ENCODE measurements at regions not wholly inside any gene's neighbourhood (a gene's known extent, or its start where the extent isn't known, plus 50 kb on each side); places are given as distances from the start of the nearest gene placed in this dataset.

DNA sequence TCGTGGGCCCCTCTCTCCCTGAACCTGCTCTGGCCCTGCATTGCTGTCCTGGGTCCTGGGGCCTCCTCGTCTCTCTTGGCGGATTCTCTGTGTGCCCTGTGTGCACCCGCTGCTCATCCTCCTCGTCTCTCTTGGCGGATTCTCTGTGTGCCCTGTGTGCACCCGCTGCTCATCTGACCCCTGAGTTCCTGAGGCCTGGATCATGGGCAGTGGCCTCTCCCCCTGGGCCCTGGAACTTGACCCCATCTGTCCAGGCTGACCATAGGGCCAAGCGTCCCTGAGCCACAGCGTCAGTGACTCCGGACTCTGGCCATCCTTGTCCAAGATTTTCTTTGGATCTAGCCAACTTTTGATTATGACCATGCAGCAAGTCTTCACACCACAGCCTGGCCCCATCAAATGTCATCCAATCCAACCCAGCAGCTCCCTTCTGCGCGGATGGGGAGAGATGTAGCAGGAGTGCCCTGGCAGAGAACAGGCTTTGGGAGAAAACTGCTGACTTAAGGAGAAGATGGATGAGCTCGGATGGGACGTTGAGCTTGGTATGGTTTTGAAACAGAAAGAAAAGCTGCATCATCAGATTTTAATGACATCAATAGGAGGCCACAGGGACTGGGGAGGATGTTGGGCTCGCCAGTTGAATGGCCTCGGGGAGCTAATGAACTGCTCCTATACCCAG lies 455.1 kb upstream of the HS6ST1 start:
- no peak for DNase-seq

DNA sequence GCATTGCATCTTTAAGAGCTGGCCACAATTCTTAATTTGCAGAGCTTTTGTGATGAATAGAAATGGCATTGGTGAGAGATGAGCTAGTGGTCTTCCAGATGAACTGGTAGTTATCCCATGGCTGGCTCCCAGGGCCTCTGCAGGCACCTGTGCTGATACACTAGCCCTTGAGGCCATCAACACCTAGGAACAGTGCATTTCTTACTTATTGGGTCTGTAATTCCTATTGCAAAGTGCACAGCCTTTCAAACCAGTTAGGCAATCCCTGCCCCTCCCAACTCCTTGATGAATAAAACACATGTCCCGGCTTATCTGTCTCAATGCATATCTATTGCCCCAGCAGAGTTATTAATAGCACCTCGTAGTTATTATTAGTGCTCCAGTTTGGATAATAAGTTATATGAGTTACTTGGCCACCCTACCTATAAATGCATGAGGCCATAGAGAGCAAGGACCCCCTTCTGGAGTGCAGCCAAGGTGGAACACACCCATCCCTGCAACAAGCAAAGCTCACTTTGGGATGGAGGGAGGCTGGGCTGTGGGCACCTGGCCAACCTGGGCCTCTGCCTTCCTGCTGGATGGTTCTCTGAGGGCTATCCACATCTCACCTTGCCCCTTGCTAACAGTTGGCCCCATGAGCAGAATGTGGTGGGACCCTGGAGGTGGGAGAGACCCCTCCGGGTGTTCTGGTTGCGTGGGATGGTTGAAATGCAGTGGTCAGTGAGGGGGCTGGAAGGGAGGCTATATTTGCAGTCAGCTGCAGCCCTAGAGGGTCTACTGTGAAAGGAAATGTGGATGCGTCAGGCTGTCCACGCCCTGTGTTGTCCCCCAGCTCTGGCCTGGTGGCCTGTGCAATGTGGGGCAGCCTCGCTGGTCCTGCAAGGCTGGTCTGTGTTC lies 455.9 kb upstream of the HS6ST1 start:
- DNase-seq = no peak

DNA sequence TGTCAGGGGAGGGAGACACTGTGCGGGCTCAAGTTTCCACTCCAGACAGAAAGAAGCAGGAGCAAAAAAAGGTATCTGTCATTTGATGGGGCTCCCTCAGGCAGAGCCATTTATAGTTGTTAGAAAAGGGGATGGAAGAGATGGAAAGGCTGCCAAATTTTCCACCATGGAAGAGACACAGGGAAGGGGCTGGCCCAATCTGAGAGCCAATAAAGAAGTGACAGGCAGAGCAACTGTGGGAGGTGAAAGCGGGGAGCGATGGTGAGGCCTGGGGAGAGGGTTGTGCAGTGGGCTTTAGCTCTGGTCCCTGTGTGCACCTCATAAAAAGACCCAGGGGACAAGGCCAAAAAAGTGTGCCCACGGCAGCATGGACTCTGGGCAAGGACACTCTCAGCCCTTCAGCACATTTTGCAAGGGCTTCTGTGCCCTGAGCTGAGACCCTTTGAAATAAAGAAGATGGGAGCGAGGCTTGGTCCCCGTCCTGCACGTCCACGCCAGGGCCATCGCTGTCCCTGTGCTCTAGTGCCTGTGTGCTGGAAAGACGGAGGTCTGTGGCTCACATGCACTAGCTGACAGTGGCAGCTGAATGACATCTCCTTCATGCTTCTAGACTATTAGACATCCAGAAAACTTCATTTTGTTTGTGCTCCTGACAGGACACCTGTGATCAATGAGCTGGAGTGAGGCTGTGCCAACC lies 456.7 kb upstream of the HS6ST1 start:
- no peak for DNase-seq

DNA sequence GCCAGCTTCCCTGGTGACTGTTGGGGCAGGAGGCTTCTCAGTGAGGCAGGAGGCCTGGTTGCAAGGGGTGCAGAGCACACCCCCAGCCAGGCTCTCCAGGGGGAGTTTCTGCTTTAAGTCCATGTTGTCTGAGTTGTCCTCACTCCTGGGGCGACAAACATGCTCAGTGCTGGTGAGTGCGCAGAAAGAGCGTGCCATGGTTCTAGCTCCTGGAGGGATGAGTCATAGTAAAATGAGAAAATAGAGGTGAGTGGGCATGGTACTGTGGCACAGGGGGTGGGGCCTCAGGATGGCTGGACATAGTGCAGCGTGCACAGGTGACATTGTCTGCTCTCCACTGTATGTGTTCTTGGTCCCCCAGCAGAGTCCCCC lies 457.2 kb upstream of the HS6ST1 start:
- DNase-seq = no peak

DNA sequence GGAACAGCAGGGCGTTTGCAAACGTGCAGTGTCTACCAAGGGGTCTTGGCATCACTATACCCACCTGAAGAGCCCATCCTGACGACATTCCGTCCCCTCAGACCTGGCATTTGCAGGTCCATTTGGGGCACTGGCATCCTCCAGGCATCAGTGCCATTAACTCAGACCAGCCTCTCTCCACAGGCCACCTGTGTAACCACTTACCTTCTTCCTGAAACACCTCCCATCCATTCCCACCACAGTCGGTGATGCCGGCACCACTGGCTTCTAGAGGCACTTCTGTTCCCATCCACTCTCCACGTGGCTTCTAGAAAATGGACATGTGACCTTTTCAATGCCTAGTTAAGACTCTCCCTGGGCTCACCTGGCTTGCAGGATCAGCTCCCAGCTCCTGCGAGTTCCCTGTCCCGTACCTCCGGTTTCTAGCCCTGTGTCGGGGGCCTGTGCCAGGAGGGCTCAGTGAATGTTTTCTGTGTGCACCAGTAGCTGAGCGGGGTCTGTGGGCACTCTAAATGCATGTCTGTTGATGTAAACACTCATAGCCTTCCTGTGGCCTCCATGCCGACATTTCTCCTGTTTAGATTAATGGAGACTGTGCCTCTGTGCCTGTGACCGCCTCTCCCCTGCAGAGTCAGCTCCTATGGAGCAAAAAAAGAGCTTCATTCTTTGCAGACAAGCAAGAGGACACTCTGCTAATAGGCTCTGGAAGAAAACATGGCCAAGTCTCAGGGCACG lies 458.0 kb upstream of the HS6ST1 start:
- DNase-seq = no peak

DNA sequence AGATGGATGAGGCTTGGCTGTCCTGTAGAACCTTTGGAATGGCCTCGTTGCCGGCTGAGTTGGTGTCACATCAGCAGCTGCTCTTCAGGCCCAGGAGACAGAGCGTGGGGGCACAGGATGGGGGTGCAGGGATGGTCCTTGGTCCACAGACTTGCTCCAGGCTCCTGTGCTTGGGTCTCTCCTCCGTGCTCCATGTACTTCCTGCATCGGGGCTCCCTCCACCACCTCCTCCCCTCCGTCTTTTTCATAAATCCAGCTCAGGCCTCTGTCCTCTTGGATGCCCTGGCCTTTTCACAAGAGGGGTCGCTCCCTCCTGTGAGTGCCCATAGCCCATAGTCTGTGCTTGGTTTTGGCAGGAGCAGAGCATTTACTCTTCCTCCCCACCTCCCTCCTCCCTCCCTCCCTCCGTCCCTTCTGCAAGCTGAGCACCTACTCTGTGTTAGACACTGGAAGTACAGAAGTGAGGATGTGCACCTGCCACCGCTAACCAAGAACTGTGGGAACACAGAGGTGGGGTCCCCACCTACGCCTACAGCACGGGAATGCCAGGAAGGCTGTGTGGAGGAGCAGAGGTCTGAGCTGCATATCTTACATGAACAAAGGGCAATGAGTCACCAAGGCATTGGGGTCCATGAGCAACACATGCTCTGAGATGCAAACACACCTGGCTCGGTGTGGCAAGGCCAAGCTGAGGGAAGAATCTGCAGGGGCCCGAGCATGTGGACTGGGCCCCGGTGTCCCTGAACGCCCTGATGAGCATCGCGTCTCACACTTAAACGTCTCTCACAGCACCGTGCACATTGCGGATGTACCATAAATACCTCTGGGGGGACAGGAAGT lies 458.7 kb upstream of the HS6ST1 start:
- DNase-seq = no peak

DNA sequence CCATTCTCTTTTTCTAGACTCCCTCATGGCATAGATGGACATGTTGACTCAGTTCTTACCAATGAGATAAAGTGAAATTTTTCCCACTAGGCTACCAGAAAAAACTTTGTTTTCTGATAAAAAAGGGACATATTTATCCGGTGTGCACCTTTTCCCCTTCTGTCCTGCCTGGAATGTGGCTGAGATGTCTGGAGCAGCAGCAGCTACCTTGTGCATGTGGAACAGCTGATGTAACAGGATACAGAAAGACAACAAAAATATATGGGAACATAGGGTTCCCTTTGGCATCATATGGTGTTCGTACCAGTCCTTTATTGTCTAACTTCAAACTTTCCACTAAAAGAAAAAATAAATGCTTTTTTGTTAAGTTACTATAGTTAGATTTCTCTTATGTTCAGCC lies 460.2 kb upstream of the HS6ST1 start:
- no peak for DNase-seq

DNA sequence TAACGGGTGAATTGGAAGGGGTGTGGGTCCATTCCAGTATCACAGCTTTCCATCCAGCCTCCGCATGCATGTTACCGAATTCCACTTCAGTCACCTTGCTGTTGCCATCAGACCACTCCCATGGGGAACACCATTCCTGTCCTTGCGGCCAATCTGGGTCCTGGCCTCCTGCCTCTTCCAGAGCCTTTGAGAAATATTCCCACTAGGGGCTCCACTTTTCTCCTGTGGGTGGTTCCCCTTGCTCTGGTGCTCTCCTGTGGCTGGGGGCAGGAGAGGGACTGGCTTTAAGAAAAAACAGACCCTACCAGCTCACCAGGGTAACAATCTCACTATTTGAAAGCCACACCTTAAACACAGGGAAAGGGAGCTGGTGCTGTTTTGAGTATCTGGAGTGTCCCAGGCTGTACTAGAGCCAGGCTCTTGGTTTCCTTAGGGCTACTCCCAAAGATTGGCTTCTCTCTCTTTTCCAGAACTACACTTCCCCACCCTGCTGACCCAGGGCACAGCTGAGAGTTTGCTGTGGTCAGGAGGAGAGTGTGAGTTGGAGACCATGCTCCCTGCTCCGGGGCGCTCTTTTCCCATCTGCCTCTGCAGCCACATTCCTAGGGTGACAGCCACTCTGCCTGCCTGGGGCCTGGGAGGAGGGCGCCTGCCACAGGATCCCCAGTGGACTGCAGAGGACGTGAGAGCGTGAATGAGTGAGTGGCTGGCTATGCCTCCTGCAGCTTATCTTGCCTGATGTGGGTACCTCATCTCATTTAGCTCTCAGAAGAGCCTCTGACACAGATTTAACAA lies 460.8 kb upstream of the HS6ST1 start:
- DNase-seq = no peak

DNA sequence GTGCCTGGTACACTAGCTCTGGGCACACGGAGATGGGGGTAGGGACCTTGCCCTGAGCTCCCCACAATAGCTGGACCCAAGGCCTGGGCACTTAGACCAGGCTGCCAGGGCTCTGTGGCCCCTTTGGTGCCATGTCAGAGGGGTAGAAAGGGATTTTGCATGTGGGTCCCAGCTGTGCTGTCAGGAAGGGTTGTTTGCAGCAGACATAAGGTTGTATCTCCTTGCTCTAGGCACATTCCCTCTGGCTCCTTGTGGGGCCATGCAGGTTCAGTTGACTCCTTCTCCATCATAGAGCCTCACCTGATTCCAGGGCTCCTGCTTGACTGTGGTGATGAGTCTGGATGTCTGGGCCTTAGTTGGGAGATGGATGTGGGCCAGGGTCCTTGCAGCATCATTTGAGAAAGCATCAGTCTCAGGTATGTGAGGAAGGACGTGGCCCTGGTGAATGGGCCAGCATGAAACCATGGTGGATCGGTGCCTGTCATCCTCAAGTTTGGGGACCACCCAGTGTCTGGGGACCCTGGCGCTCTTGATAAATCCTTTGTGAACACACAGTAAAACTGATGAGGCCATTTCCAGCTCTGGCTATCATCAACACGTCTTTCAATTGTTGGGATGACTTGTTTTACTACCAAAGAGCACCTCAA lies 461.9 kb upstream of the HS6ST1 start:
- no peak for DNase-seq

DNA sequence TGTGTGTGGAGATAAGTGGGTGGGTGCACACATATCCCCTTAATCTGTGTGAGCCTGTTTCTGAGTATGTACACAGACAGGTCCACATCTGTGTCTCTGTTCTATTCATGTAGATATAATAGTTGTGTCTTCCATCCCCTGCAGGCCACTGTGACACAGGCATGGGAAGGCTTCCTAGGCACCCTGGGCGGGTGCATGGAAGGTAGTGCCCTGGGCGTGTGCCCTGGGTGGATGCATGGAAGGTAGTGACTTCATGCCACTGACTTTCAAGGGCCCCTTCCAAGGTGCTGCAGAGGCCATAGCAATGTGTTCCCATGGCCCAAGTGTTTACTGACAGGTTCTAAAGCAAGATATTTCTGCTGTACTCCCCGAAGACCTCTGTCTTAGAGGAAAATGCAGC lies 462.5 kb upstream of the HS6ST1 start:
- DNase-seq = no peak

DNA sequence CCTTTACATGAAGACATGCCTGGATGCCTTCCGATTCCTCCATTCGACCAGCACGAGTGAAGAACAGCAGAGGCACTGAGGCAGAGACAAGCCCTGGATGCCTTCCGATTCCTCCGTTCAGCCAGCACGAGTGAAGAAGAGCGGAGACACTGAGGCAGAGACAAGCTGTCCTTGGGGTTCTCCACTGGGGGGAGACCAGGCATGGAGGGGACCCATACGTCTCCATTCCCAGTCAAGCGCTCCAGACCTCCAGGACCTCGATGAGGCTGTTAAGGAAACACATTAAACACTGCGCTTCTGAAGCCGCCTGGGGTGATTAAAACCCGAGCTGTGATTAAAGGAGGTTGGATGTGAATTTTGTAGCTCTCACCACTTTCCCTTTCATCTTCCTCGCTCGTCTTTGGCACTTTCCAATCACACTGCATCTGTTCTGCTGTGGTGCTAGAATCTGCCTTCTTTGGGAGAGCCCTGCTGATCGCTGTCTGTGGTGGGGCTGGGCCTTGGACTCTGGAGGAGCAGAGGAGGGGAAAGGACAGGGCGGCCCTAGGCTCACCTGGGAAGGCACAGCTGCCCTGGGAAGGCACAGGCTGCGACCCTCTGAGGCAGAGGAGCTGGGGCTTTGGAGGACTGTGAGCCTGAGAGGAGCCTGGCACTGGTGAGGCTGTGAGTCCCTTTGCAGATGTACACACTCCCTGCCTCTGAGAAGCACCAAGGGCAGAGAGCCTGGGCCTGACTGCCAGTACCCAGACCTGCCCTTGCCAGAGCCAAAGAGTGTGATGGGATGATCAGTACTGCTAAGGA lies 463.1 kb upstream of the HS6ST1 start:
- no peak for DNase-seq

DNA sequence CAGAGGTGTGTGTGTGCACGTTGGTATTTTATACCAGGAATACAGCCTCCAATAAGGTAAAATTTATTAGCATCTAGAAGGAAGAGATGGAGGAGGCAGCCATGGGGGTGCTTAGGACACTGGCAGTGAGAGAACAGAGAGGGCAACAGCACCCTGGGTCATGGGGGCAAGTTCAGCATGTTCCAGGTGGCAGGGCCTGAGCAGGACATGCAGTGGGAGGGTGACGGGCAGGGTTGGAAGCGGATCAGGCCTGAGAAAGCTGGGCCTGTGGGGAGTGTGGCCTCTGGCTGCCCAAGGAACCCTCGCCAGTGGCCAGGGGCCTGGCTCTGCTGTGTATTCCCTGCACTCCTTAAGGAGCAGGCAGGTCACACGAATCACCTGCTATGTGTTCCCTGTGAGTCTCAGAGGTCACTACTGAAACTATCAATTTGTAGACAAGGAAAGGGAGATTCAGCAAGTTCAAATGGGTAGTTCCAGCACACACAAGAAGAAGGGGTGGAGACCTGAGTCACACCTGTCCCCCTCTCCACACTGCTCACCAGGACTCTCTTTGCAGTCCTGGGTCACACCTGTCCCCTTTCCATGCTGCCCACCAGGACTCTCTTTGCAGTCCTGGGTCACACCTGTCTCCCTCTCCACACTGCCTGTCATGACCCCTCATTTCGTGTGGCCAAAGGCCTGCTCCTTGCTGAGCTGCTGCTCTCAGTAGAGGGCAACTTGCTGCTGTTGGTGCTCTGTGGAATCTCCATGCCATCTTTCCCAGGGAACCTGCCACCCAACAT lies 463.9 kb upstream of the HS6ST1 start:
- no peak for DNase-seq

DNA sequence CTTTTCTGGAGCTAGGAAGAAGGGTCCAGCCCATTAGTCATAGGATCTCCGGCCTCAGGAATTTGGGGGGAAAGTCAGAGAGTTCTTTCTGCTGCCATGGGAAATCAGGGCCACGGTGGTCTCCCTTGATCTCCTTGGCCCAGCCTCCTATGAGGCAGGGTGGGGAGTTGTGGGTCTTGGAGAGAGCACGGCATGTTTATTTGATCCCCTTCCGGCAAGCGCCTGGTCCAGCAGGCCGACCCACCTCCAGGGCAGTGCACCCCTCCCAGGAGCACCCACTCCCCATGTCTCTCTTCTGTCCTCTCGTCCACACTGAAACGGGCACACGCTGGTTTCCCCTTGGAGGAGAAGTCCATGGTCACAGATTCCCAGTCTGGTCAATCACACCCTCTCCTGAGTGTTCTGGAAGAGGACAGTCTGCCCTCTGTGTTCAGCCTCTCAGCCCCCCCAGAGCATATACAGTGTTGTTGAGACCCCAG lies 464.6 kb upstream of the HS6ST1 start:
- DNase-seq = no peak

DNA sequence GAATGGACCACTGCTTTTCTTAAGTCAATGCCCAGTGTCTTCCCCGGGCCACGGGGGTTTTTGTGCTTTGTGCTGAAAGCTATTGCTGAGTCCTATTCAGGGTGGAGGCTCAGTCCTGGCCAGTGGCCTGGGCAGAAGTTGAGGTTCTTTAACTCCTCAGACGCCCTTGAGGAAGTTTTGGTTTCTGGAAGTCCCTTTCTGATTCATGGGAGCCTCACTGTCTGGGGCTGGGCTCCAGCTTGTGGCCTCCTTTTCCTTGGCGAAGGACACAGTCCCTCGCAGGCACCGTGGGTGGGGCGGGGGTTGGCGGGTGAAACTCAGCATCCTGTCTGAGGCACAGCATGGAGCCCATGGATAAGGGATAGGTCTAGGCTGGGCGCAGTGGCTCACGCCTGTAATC lies 465.2 kb upstream of the HS6ST1 start:
- DNase-seq = no peak

DNA sequence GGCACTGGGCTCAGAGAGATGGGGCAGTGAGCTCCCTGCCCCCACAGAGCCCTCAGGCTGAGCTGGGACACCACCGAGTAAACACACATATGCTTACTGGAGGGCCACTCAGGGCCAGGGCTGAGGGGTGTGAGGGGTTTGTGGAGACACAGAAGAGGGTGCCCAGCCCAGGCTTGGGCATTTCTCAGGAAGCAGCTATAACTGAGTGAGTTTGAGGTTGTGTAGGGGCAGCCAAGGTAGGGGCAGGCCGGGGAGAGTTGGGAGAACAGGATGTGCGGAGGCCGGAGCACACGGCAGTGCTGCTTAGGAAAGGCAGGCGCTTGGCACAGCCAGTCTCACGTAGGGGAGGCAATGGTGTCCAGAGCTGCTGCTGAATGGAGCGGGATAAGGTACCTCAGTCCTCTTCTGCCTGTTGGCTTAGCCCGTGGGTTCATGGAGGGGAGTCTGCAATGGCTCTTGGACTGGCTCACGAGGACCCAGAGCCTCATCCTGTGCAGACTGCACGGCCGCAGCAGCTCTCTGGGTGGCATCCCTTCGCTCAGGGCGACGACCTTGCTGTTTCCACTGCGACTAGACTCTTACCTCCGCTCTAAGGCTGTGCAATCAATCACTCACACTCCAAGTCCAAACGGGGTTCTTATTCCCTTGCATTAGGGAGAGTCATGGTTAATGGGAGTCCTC lies 466.1 kb upstream of the HS6ST1 start:
- DNase-seq = no peak

DNA sequence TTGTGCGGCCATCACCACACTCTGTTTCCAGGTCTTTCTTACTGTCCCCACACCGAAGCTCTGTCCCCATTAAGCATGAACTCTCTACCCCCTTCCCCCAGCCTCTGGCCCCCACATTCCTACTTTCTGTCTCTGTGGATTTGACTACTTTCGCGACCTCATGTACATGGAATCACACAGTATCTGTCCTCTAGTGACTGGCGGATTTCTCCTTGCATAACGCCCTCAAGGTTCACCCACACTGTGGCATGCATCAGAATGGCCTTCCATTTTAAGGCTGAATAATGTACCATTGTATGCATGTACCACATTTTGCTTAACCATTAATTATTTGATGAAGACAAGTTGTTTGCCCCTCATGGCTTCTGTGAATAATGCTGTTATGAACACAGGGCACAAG lies 467.6 kb upstream of the HS6ST1 start:
- no peak for DNase-seq

DNA sequence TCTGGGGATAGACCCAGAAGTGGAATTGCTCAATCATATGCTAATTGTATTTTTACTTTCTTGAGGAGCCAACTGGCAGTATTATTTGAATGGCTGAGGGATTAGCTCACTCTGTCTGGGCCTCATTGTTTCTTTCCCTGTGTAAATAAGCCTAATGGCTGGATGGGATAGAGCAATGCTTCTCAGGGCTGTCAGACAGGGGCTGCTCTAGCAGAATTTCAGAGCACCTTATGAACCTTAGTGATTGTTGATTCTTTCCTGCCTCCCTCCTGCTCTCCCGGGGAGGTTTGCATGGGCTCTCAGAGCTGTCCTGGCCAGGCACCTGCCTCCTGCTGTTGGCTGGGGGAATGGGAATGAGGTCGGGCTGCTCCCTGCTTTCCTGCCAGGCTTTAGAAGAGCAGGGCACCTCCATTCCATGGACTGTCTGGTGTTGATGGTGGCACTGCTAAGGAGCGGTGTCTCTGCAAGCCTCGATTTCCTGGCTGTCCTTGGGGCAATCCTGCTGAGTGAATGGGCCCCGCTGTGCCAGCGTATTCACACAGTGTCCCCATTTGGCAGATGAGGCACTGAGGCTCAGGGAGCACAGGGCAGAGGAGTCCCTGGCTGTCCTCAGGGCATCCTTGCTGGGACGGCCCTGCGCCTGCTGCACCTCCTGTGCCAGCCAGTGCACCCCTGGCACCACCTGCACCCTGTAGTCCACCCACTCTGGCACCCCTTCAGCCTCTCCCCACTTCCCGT lies 468.2 kb upstream of the HS6ST1 start:
- DNase-seq = no peak

DNA sequence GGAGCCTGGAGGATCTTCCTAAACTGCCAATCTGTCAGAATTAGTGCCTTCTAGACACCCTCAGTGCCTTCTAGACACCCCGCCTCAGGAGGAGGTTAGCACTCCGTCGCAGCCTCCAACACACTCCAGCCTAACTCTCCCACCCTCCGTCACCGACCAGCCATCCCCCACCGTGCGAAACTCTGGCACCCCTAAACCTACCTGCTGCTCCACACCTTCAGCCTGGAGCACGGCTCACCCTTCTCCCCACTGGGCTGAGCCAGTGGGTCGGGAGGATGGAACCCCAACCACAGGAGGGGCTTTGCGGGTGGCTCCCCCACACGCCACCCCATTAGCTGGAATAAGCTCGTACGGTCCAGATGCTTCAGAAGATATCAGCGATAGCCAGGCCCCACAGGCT lies 468.9 kb upstream of the HS6ST1 start:
- no peak for DNase-seq

Data from stimulated activated CD8-positive, alpha-beta memory T cell treated with anti-CD3 and anti-CD28 coated beads, Interleukin-4, amount 100 ng/mL, for 48 hours (primary cell).